Renal cortical epithelial cell (primary cell): ENCODE measurements at regions not wholly inside any gene's neighbourhood (a gene's known extent, or its start where the extent isn't known, plus 50 kb on each side); places are given as distances from the start of the nearest gene placed in this dataset.
"Not testable (repeated sequence)": the region's sequence is repeated elsewhere in the genome, so short reads cannot be mapped to it uniquely, and the experiment has no call there.

ENCODE experiments used
- DNase-seq: peaks from one replicate; pipeline ENCODE4 v3.0.0-alpha.2; 2011; ENCODE audit warnings: low read depth

DNA sequence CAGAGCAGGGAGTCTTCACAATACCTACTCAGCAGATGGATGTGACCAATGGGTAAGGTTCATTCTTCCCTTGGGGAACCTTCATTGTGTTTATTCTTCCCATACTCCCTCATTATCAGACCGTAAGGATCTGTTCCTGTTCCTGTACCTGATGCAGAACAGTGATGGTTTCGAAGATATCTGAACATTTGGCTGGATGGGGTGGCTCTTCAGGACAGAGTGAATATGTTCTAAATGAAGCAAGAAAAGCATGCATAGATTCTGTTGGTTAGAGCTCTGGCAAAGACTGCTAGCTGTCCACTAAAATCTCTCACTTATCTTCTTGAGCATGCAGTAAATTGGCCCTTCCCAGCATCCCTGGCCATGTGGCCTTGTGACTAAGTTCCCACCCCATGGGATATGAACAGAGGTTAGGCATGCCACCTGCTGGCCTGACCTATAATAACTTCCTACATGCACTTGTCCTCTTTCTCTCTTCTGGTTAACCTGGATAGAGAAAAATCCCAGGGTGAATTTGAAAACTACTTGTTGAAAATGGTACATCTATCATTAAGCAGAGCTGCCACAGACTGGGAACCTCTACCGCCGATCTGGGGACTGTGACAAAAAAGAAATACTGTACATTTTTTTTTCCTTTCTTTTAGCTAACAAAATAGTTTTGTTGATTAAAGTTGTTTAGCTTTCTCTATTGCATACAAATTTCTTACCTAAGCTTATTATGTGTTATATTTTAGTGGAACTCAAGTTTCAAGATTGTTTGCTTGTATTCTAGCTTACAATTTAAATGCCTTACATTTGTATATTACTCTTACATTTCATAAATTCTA is 60.0 kb upstream of the BANK1 start:
- DNase-seq = peak; percentile 64

DNA sequence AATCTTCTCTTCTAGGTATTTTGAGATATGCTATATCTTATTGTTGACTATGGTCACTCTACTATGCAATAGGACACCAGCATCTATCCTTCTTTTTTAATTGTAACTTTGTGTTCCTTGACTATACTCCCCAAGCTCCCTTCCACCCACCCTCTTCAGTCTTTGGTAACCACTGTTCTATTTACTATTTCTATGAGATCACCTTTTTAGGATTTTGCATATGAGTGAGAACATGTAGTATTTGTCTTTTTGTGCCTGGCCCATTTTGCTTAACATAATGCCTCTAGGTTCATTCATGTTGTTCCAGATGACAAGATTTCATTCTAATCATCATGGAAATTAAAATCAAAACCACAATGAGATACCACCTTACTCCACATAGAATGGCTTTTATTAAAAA is 63.3 kb upstream of the BANK1 start:
- no peak for DNase-seq

DNA sequence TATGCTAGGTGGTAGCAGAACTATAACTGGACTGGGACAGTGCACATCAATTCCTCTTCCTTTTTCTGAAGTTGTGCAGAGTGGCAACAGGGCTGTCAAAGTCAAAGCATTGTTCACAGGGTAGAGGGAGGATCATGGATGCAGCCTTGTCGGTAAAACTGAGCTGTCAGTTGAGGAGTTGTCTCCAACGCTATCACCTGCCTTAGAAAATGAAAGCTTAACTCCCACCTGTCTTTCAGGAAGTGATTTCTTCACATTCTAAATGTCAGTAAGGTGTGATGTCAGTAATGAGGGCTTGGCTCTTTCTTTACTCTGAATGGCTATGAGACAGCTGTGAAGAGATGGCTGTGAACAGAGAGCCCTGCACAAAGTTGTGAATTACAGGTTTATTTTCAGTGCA is 66.4 kb upstream of the BANK1 start:
- DNase-seq = no peak

DNA sequence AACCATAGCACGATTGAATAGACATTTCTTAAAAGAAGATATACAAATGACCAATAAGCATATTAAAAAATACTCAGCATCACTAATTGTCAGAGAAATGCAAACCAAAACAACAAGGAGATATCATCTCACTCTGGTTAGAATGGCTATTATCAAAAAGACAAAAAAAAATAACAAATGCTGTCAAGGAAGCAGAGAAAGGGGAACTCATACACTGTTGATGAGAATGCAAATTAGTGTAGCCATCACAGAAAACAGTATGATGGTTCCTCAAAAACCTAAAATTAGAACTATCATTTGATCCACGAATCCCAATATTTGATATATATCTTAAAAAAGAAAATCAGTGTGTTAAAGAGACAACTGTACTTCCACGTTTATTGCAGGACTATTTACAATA is 71.7 kb upstream of the BANK1 start:
- DNase-seq = no peak

DNA sequence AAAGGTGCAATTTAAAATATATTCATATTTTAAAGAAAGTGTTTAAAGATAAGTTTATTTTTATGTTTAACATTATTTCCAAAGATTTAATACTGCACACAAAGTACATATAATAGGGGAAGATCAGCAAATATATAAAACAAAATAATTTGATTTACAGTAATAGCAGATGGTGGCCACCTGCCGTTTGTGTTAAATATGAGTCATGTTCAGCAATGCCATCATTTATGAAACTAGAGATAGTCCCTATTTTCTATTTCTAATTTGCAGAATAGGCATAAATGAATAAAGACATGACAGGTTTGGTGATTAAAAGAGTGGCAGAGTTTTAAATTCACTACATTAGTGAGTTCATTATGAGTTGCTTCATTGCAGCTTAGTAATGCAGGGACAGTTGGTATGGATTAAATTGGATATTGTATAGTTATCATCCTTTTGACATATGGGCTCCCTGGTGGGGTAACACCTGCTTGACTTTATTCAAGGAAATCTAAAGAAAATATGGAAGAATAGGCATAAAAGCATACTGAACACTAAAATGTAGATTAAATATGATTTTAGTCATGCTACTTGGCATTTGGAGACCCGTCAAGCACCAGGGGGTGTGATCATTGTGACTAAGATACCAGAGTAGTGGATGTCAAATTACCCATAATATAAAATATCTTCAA is 78.8 kb upstream of the BANK1 start:
- DNase-seq = no peak

DNA sequence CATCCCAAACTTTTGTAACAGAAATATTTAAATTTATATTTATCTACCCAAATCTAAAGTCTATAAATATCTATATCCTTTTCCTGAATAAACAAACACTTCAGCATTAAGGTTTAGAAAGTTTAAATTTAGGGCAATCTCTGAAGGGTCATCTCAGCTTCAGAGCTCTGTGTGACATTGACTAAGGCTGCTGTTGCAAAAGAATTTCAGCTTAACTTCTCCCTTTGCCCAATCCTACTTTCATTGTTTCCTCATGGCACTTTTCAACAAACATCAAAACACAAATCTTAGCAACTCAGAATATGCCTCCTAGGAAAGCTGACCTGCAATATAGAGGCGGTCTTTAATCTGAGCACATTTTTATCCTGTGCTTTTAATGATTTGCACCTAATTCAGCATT is 79.7 kb upstream of the BANK1 start:
- DNase-seq = no peak

DNA sequence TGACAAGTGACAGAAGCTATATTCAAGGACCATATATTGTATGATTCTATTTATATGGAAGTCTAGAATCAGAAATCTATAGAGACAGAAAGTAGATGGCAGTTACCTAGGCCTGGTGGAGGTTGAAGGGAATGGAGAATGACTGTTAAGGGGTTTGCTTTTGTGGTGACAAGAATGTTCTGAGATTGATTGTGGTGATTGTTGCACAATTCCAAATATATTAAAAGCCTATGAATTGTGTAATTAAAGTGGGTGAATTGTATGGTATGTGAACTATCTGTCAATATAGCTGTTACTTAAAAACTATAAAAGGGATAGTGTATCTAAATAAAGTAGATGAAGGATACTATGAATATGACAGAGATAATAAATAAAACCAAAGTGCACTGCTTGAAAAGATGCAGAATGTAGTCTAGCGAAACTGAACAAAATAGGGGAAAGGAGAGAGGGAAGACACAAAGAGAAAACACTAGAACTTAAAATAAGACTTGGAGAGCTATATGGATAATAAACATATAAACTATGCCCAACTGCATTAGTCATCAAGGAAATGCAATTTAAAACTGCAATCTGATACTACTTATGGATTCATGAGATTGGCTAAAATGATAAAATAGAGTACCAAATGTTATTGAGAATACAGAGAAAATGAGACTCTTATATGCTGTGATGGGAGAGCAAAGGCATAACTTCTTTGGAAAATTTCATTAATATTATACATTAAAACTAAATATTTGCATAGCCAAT is 82.1 kb upstream of the BANK1 start:
- no peak for DNase-seq

DNA sequence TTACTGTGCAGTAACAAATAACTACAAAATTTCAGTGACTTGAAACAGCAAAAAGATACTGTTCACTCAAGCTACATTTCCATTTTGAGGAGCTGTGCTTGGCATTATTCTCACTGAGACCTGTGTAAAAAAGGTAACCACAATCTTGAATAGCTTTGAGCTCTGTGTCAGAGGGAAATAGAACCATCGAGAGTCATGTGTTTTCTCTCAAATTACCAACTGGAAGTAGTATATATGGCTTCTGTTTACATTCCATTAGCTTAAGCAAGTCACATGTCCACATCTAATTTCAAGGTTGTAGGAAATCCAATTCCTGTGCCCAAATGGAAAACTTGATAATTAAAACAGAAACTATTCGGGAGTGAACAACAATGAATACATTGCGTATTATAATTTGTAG is 82.9 kb upstream of the BANK1 start:
- no peak for DNase-seq

DNA sequence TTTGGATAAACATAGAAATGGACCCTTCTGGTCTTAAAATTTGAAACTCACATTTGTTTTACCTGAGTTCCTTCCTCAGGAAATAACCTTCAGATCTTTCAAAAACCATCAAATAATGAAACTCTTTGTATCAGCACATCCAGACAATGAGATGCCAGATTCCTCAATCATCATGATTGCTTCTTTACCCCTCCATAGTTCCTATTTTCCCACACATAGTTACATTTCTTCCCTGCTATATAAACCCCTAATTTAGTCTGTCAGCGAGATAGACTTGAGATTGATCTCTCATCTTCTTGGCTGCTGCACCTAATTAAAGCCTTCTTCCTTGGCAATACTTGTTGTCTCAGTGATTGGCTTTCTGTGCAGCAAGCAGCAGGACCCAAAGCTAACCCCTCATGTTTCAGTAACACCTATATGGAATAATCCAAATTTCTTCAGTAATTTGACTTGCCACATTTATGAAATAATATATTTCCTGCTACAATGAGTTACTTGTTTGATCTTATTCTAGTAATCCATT is 83.9 kb upstream of the BANK1 start:
- no peak for DNase-seq

DNA sequence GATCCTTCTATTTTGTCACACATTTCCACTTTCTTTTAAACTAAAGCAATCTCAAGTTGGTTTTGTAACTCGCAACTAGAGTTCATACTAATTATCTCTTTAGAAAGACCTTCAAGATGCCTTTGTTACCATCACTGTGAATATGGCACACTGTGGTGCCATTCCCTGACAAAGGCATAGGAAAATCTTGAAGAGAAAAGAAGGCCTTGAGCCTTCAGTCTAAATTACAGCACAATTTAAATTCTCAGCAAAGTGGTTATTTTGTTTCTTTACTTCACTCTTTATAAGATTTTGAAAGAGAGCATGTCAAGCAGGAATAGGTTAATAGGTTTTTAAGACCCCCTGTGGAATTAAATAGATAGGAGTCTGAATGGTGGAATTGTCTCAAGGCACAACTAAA is 89.0 kb upstream of the BANK1 start:
- DNase-seq = no peak

DNA sequence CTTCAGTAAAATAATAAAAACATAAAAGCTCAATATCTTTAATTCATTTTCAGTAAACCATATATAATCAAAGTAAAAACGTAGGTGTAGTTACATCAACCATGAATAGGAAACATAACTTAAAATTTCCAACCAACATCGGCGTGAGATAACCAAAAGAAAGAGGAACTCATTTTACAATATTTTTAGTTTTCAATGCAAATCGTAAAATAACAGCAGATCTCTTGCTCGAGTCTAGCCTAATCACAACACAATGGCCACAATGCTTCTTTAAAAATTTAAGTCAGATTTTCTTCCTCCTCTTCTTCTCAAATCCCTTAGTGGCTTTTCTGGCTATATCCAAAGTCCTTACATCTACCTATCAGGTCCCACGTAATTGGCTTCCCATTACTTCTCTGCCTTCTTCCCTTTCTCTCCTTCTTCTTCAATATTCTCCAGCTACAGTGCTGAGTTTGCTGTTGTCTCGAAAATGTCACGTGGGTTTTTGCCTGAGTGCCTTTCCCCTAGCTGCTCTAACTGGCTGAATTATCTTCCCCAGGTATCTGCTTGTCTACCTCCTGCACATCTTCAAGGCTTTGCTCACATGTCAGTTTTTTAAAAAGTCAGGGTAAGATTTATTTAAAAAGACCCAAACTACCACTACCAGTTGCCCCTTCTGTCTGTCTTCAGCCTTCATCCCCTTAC is 90.9 kb upstream of the BANK1 start:
- no peak for DNase-seq

DNA sequence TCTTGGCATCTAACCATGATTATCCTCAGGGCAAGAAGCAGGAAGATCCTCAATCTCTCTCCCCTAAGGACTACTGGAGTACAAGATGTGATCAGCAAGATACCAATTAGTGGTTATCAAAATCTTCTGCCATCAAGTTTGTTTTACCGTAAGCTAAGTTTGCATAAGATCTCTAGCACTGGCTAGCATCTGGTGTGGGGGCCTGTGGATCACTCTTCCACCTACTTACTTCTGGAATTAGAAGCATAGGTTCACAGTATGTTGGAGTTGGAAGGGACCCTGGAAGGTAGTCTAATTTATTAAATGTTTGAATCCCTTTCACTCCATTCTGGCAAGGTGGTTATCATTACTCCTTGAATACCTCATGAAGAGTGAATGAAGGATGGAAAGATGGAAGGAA is 93.3 kb upstream of the BANK1 start:
- no peak for DNase-seq

DNA sequence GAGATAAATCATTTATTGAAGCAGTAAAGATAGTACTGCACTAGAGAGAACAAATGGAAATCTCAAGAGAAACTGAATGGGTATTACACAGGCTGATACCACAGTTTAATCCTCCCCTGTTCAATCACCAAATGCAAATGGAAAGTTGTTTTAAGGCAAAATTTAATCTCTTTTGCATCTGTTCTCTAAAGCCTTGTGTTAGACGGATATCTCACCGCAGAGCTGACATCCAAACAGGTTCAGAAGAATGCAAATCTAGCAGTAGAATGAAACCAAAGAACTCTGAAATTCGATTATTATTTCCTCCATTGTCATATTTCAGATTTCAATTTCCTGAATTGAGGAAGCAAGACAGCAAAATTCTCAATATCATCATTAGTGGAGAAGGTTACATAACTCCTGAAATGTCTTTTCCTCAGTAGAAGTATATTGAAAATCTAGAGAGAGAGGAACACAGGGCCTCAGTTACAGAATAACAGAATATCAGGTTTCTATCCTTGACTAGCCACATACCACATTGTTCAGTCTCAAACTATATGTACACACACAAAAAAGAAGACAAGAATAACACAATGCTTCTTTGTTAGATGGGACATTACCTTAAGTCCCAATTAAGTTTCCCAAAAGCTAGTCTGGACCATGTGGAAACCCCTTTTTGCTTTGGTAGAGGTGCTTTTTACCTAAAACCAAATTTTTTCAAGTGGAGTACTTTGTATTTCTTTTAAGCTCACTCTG is 94.1 kb upstream of the BANK1 start:
- no peak for DNase-seq

DNA sequence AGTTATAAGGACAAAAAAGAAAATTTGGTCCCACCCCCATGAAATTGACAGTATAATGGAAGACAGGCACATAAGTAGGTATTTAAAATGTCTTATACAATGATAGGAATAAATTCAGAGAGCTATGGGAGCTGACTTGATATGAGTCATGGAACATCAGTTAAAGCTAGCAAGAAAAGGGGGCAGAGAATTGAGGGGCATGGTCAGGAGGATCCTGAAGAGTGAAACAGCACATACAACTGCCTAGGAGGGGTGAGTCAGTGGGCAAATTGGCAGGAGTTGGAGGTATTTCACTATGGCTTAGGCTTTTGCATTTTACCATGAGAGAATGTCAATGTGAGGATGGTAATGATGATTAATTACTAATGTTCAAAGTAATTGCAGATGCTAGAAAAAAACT is 95.4 kb upstream of the BANK1 start:
- peak; percentile 33 for DNase-seq

DNA sequence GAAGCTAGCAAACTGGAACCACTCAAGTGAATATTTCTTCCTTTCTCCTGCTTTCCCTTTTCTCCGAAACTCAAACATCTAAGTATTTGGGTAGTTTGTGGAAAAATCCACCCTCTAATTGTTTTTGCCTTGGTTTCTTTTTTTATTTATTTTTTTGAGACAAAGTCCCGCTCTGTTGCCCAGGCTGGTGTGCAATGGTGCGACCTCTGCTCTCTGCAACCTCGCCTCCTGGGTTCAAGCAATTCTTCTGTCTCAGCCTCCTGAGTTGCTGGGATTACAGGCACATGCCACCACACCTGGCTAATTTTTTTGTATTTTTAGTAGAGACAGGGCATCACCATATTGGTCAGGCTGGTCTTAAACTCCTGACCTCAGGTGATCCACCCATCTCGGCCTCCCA is 96.1 kb upstream of the BANK1 start:
- not testable (repeated sequence) for DNase-seq

DNA sequence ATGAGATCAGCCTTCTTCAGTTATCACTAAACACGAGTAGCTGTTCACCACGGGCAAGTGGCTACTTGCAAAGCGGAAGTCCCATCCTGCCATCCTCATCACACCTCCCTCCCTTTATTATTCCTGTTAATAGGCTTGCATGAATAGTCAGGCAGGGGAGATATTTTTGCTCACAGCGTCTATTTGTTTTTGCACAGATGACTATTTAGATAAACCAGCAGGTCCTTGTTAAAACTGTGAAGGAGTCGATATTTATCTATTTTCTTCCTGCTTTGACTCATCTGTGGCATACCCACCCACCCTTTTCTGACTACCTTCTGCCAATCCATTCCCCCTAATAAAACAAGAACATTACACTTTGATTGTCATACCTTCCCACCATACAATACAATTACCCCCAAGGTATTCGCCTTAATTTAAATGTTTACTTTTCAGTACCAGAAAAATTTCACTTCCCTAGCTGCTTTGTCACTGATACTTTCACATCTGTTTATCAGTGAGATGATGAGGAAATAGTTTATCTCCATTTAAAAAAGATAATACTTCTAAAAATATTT is 96.6 kb upstream of the BANK1 start:
- DNase-seq = peak; percentile 15

DNA sequence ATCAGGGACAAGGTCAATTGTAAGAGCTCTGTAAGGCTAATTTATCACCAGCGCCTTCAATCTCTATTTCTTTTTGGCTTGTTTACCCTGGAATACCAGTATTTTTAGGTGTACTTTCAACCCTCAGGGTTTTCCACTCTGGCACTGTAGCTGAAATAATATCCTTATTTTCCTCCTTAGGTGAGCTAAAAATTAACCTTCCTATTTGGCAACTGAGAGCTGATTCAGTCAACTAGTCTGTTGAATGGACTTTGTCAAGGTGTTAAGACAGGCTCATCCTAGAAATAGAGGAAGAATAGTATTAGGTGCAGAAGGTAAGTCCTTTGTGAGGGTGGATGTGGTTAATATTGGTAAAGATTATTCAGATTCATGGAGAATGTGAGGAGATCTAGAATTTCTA is 101.3 kb upstream of the BANK1 start:
- peak; percentile 76 for DNase-seq

DNA sequence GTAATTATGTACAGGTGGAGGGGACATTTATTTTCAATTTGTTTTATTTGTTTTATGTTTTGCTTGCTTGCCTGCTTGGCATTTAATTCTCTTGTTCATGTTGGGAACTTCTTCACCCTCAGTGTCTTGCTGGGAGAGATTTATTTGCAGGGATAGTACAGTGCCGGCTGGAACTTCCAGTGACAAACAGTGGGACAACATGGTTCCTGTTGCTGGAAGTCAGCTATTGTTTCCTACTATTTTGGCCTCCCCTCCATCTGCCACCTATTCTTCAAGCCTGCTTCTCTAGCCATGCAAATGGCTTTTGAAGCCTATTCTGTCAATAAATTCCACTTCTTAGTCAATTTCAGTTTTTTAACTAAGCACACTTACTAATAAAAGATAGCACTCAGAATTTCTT is 105.4 kb upstream of the BANK1 start:
- DNase-seq = no peak

DNA sequence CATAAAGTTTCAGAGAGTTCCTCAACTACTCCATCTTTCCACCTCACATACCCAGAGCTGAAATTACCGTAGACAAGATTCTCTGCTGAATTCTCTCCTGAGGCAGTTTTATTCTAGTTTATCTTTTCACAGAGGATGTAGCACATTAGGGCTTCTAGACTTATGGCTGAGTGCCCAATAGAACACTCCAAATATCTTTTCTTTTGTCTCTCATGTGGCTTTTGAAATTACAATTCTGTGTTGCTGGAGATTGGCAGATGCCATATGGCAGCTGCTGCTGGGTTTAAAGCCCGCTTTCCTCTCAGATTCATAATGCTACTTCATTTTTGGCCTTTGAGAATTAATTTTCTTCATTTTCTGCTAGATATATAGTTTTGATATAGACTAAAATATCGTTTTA is 107.6 kb upstream of the BANK1 start:
- no peak for DNase-seq

DNA sequence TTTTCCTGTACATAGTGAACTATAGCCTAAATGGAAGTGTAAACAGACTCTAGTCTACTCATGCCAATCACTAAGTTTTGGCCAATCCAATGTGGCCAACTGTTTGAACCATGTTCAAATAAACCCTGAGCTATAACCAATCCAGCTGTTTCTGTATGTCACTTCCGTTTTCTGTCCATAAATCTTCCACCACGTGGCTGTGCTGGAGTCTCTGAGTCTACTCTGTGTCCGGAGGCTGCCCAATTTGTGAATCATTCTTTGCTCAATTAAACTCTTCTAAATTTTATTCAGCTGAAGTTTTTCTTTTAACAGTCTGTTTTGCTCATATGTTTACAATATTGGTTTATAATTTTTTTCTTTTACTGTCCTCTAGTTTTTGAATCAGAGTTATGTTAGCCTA is 112.3 kb upstream of the BANK1 start:
- no peak for DNase-seq

DNA sequence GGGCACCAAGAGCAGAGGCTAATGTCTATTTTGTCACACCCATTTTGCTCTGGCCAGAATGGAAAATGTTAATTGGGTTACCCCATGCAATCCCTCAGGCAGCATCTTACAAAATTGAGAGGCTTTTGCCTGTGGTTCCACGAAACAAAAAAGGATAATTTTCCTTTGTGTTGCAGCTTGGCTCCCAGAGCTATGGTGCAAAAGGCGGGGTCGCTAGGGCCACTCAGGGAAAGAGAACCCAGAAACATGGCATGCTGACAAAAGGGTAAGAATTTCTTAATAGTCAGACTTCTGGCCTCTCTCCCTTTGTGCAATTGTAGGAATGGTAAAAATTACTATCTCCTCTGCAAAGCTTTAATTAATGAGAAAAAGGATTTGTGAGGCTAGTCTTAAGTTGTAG is 119.6 kb upstream of the BANK1 start:
- no peak for DNase-seq
